ENCODE measurements at regions not wholly inside any gene's neighbourhood (a gene's known extent, or its start where the extent isn't known, plus 50 kb on each side); places are given as distances from the start of the nearest gene placed in this dataset.

DNA sequence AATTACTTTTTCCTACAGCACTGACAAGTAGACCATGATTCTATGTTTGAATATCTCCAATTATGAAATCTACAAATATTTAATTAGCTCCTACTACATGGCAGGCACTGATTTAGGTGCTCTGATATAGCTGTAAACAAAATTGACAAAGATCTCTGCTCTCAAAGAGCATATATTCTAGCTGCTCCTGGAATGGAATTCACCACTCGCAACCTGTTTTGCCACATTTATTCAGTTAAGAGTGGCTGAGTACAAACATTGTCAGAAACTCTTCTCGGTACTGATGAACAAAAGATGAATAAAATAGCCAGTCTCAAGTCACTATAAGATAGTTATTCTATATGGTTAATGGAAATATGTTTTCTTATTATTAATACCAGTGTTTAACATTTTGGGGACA lies 114.2 kb upstream of the PDE4D start:
- TF ChIP-seq, protein P1, sequence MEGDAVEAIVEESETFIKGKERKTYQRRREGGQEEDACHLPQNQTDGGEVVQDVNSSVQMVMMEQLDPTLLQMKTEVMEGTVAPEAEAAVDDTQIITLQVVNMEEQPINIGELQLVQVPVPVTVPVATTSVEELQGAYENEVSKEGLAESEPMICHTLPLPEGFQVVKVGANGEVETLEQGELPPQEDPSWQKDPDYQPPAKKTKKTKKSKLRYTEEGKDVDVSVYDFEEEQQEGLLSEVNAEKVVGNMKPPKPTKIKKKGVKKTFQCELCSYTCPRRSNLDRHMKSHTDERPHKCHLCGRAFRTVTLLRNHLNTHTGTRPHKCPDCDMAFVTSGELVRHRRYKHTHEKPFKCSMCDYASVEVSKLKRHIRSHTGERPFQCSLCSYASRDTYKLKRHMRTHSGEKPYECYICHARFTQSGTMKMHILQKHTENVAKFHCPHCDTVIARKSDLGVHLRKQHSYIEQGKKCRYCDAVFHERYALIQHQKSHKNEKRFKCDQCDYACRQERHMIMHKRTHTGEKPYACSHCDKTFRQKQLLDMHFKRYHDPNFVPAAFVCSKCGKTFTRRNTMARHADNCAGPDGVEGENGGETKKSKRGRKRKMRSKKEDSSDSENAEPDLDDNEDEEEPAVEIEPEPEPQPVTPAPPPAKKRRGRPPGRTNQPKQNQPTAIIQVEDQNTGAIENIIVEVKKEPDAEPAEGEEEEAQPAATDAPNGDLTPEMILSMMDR (IDR thresholded peaks at IDR 0.05), result no peak
- no peak for TF ChIP-seq POLR2A (IDR thresholded peaks at IDR 0.05)
